HG02943 (cell line): ENCODE measurements at regions not wholly inside any gene's neighbourhood (a gene's known extent, or its start where the extent isn't known, plus 50 kb on each side); places are given as distances from the start of the nearest gene placed in this dataset.

Experiments used
- ATAC-seq: cut with Tn5 transposase; IDR thresholded peaks from one replicate; pipeline ENCODE4 v1.9.1; 2021; ENCODE audit warnings: mild to moderate bottlenecking, low read depth, moderate library complexity; ENCODE audit not compliant: unreplicated experiment

DNA sequence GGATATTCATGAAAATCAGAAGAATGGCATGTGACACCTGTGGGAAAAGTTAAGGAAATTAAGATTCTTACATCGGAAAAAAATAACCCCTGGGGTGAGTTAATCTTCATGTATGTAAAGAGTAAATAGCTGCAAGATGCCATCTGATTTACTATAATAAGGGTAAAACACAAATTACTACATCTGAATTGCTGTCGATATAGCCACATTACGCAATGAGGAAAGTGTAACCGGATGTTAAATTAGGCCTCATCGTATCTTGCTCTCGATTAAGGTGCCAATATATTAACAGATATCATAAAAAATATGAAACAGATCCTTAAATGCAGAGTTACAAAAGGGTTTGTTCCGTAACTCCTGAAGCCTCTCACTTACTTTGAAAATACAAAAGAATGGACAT is 87.4 kb upstream of the ID4 start:
- ATAC-seq, result no peak

DNA sequence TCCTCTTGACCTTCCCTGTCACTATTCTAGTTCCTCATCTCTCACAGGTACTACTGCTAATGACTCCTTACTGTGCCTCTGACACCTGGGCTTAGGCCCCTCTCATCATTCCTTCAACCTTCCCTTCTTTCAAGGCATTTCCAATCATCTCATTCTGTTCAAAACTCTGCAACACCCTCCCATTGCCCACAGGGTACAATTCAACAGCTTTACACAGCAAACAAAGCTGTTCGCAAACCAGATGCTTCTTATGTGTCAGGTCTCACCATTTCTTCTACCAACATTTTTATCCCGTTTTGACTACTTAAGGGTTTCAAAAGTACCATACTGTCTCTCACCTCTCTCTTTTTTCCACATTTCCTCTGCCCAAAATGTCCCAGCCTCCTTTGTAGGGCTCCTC is 84.4 kb upstream of the ID4 start:
- ATAC-seq, result no peak

- ATAC-seq, result no peak
These were observed 83.3 kb upstream of the ID4 start for GRCh38 chr6:19753826-19754225.

DNA sequence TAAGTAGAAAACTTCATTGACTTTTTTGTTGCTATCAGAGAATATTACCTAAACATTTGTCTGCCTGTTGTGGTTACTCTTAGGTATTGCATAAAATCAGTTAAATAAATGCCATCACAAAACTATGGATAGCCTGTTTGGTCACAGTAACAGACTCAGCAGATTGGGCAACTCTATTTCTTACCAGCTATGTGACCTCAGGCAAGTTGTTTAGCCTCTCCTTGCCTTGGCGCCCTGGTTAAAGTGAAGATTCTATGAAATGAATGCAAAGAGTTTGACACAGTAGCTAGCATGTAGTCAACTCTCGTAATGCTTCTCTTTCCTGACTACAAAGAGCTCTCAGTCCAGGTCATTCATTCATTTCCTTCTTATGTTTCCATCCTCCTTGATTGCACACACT is 82.5 kb upstream of the ID4 start:
- no peak for ATAC-seq

- ATAC-seq, result no peak
These were observed 82.0 kb upstream of the ID4 start for GRCh38 chr6:19755181-19755580.

DNA sequence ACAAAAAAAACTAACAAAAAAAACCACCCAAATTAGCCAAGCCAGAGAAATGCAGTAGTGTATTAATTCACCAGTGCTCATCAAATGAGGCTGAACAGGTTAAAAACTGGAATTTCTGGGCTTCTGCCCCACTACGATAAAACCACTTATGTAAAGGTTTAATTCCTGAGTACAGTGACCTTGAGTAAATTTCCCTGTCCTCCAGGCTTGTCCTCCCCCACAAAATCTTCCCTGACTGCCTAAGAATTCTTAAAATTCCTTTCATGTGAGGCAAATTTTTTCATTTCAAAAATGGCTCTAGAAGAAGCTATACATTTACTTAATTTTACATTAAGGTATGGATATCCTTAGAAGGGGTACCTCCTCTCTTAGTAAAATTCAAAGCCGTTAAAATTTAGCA is 80.1 kb upstream of the ID4 start:
- no peak for ATAC-seq

DNA sequence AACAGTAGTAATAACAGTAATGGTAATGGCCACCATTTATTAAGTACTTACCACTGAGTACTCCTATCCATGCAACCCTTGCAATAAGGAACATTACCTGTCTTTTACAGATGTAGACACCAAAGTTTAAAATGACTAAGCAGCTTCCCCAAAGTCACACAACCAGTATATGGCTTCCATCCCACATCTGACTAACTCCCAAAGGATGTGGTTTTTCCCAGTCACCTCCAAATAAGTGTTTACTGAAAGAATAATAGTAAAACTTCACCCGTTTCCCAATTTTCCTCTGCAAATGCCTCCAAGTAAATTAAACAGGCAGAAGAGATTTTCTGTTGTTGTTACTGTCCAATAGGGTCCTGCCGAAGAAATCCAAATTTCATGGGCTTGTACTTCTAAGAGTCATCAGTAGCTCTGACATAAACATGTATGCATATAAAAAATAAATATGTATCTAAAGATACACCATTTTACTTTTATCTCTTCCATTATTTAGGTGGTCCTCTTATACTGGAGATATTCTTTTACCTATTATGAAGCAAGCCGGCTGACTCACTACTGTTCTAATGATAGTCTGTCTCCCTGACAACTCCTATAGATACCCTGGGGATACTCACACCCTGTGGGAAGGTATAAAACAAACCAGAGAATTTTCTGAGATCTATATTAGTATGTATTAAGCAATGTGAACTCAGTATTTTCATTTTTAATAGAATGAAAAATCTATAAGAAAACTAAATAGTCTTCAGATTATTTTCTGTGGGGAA is 77.9 kb upstream of the ID4 start:
- no peak for ATAC-seq

GRCh38 chr6:19761121-19761520 is 76.0 kb upstream of the ID4 start:
- ATAC-seq, result no peak

DNA sequence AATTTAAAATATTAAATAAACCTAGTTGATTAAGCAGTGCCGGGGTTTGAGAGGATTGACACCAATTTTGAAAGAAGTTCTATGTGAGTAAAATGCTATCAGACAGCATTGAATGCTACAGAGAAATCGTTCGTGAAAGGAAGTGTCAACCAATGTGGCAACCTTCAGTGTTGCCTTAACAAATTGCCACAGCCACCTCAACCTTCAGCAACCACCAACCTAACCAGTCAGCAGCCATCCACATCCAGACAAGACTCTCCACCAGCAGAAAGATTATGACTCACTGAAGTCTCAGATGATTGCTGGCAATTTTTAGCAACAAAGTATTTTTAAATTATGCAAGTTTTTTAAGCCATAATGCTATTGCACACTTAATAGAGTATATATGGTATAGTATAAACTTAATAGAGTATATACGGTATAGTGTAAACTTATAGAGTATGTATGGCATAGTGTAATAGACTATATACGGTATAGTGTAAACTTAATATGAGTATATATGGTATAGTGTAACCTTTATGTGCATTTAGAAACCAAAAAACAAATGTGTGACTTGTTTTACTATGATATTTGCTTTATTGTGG is 65.3 kb upstream of the ID4 start:
- no peak for ATAC-seq

- no peak for ATAC-seq
These were observed 64.3 kb upstream of the ID4 start for GRCh38 chr6:19772891-19773290.

- ATAC-seq, result no peak
These were observed 55.9 kb upstream of the ID4 start for GRCh38 chr6:19781269-19781668.

GRCh38 chr6:19782588-19782987 is 54.6 kb upstream of the ID4 start:
- ATAC-seq, result no peak
